Prostate gland (tissue), 2 donors: ENCODE measurements at regions not wholly inside any gene's neighbourhood (a gene's known extent, or its start where the extent isn't known, plus 50 kb on each side); places are given as distances from the start of the nearest gene placed in this dataset.
"Not testable (repeated sequence)": the region's sequence is repeated elsewhere in the genome, so short reads cannot be mapped to it uniquely, and the experiment has no call there.

Experiments
- DNase-seq: peaks from one replicate; pipeline ENCODE4 v3.0.0-alpha.2; 2019; ENCODE audit warnings: low spot score
- H3K27ac ChIP-seq, 2 donors: fragments of 200-600 bp; sonication (generic); 2 replicates each; pipeline ENCODE4 v1.5.1; 2017 to 2019
- H3K27me3 ChIP-seq: fragments of 200-600 bp; sonication (generic); replicated peaks from 2 replicates; pipeline ENCODE4 v1.5.1; 2019; ENCODE audit not compliant: insufficient read depth
- H3K36me3 ChIP-seq, 2 donors: fragments of 200-600 bp; sonication (generic); 1 replicate in 1 of 2; 2 replicates in 1 of 2; pipeline versions ENCODE4 v1.5.1 to v1.8.1; 2017 to 2019
- H3K4me1 ChIP-seq: fragments of 200-600 bp; sonication (generic); replicated peaks from 2 replicates; pipeline ENCODE4 v1.5.1; 2019
- H3K4me3 ChIP-seq, 2 donors: fragments of 200-600 bp; sonication (generic); 2 replicates each; pipeline ENCODE4 v1.5.1; 2017 to 2019
- H3K9me3 ChIP-seq: fragments of 200-600 bp; sonication (generic); 2 replicates; pipeline ENCODE4 v1.5.1; 2017
- POLR2A ChIP-seq: fragments of 450-650 bp; IDR thresholded peaks from one replicate; pipeline ENCODE4 v1.6.1; 2016; ENCODE audit warnings: antibody characterized with exemption, mild to moderate bottlenecking
- POLR2AphosphoS5 ChIP-seq: sonication (generic); formaldehyde crosslinking; IDR thresholded peaks from one replicate; pipeline ENCODE4 v1.6.1; 2017; ENCODE audit warnings: antibody characterized with exemption
- WGBS: methylation state at CpG from one replicate; pipeline ENCODE4 v1.1.5; 2018; 5-methylcytosine and 5-hydroxymethylcytosine counted together
- intact Hi-C: fragments of 100-400 bp; cut with DNase I; formaldehyde crosslinking; loops from one replicate; pipeline ENCODE4 v1.14.2; 2022
- TF ChIP-seq, protein P1 (sequence below), 4 experiments: fragments of 200-600 bp in 2 of 4; fragments of 450-650 bp in 2 of 4; sonication (generic) in 2 of 4; IDR thresholded peaks; 1 replicate in 3 of 4; 2 replicates in 1 of 4; pipeline ENCODE4 v1.5.1; 2016 to 2019; ENCODE audit warnings: antibody characterized with exemption in 4 of 4, mild to moderate bottlenecking in 2 of 4, moderate library complexity in 2 of 4

DNA sequence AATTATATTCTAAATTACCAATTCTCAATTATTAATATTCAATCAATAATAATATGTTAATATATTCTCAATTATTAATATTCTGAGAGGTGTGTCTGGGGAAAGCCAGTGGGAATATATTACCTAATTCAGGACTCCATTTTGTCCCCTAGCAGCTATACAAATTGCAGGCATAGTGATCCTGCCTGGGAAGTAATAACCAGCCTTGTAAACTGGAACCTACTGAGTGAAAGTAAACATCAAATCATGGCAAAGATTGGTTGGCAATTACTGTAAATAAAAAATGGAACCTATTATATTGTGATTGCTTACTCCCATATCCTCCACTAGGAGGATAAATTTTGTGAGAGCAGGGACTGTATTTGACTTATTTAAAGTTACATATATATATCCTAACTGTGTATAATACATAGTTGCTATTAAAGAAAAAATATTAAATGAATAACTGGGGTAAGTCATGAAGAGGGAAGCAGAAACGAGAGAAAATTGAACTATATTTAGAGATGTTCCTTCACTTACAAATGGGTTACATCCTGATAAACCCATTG, 150.5 kb upstream of the ELL2 start:
- DNase-seq: no peak
- 79% methylated on average over 1 of the region's 1 CpG for WGBS
- H3K4me3 ChIP-seq: no peak overlapping the region
- no peaks in the 10 kb centered on the region for H3K27me3 ChIP-seq
- no peaks in the 10 kb centered on the region for H3K36me3 ChIP-seq
- peak overlapping the region in 1 of 2 donors; percentile 66 for H3K27ac ChIP-seq
- intact Hi-C loops: no loop called here
- H3K9me3 ChIP-seq: no peaks in the 10 kb centered on the region
- H3K4me1 ChIP-seq: no peaks in the 10 kb centered on the region
- TF ChIP-seq POLR2AphosphoS5 (no peak), POLR2A (no peak)
- TF ChIP-seq, protein P1, sequence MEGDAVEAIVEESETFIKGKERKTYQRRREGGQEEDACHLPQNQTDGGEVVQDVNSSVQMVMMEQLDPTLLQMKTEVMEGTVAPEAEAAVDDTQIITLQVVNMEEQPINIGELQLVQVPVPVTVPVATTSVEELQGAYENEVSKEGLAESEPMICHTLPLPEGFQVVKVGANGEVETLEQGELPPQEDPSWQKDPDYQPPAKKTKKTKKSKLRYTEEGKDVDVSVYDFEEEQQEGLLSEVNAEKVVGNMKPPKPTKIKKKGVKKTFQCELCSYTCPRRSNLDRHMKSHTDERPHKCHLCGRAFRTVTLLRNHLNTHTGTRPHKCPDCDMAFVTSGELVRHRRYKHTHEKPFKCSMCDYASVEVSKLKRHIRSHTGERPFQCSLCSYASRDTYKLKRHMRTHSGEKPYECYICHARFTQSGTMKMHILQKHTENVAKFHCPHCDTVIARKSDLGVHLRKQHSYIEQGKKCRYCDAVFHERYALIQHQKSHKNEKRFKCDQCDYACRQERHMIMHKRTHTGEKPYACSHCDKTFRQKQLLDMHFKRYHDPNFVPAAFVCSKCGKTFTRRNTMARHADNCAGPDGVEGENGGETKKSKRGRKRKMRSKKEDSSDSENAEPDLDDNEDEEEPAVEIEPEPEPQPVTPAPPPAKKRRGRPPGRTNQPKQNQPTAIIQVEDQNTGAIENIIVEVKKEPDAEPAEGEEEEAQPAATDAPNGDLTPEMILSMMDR (IDR thresholded peaks at IDR 0.05): no peak

GRCh38 chr5:96111080-96111756, 149.6 kb upstream of the ELL2 start:
- Histone ChIP-seq H3K27me3 (no peaks in the 10 kb centered on the region), H3K9me3 (no peaks in the 10 kb centered on the region), H3K27ac (no peak overlapping the region), H3K4me3 (no peak overlapping the region), H3K36me3 (no peaks in the 10 kb centered on the region), H3K4me1 (no peaks in the 10 kb centered on the region)
- TF ChIP-seq POLR2A (no peak), POLR2AphosphoS5 (no peak)
- TF ChIP-seq, protein P1 (IDR thresholded peaks at IDR 0.05): no peak
- WGBS: 85% methylated on average over 3 of the region's 3 CpGs
- intact Hi-C loops: no loop called here
- DNase-seq: no peak

- Histone ChIP-seq H3K36me3 (no peaks in the 10 kb centered on the region), H3K9me3 (no peaks in the 10 kb centered on the region), H3K27ac (no peak overlapping the region), H3K4me3 (no peak overlapping the region), H3K4me1 (no peaks in the 10 kb centered on the region), H3K27me3 (no peaks in the 10 kb centered on the region)
- no peak for DNase-seq
- TF ChIP-seq POLR2AphosphoS5 (no peak), POLR2A (no peak)
- TF ChIP-seq, protein P1 (IDR thresholded peaks at IDR 0.05): no peak
- intact Hi-C loops: no loop called here
Observed at GRCh38 chr5:96110300-96110699, 148.6 kb upstream of the ELL2 start.

- H3K9me3 ChIP-seq, H3K36me3 ChIP-seq, intact Hi-C loops, H3K27ac ChIP-seq, H3K27me3 ChIP-seq, H3K4me3 ChIP-seq, H3K4me1 ChIP-seq, DNase-seq: not testable (repeated sequence)
- 87% methylated on average over 10 of the region's 10 CpGs for WGBS
Observed at GRCh38 chr5:96108629-96109028, 147.0 kb upstream of the ELL2 start.

GRCh38 chr5:96103829-96104228, 142.2 kb upstream of the ELL2 start:
- H3K4me1 ChIP-seq, H3K9me3 ChIP-seq, H3K27me3 ChIP-seq, H3K36me3 ChIP-seq, intact Hi-C loops, H3K4me3 ChIP-seq, DNase-seq, H3K27ac ChIP-seq: not testable (repeated sequence)
- WGBS: 98% methylated on average over 4 of the region's 4 CpGs

DNA sequence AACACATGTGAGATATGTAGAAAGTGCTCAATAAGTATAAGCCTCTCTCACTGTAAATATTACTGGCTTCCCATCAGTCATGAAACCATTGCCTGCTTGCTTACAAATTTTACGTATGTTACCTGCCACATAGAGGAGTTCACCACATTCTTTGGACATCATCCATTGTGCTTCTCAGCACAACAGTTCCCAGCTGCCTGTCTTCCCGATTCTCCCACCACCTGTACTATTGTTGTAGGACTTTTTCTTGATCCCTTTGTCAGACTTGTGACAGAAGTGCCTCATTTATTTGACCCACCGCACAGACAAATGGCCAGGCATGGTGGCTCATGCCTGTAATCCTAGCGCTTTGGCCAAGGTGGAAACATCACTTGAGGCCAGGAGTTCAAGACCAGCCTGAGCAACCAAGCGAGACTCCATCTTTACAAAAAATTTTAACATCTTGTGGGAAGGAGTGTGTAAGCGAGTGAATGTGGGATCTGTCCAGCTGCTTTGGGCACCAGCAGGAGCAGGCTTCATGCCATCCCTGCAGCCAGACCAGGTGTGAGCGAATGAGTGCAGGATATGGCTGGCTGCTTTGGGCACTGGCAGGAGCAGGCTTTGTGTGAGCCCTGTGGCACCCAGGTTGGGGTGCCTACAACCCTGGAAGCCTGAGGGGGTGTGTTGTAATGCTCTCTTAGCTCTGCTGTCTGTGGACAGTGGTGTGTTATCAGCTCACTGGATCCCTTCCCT, 139.9 kb upstream of the ELL2 start:
- 92% methylated on average over 7 of the region's 7 CpGs for WGBS

DNA sequence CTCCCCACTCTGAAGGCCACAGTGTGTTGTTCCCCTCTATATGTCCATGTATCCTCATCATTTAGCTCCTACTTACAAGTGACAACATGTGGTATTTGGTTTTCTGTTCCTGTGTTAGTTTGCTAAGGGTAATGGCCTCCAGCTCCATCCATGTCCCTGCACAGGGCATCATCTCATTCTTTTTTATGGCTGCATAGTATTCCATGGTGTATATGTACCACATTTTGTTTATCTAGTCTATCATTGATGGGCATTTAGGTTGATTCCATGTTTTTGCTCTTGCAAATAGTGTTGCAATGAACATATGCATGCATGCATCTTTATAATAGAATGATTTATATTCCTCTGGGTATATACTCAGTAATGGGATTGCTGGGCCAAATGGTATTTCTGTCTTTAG, 135.8 kb upstream of the ELL2 start:
- H3K4me3 ChIP-seq, intact Hi-C loops, DNase-seq, H3K9me3 ChIP-seq, H3K27ac ChIP-seq, H3K4me1 ChIP-seq, H3K27me3 ChIP-seq, H3K36me3 ChIP-seq: not testable (repeated sequence)

More for the DNA sequence above, 139.9 kb upstream of the ELL2 start:
- intact Hi-C loops: no loop called here
- H3K4me3 ChIP-seq: no peak overlapping the region
- TF ChIP-seq, protein P1 (IDR thresholded peaks at IDR 0.05): no peak
- TF ChIP-seq POLR2A (no peak), POLR2AphosphoS5 (no peak)
- no peaks in the 10 kb centered on the region for H3K9me3 ChIP-seq
- no peak for DNase-seq
- no peaks in the 10 kb centered on the region for H3K4me1 ChIP-seq
- H3K27me3 ChIP-seq: no peaks in the 10 kb centered on the region
- no peaks in the 10 kb centered on the region for H3K36me3 ChIP-seq
- no peak overlapping the region for H3K27ac ChIP-seq
